CD4-positive, alpha-beta T cell (primary cell): ENCODE measurements at regions not wholly inside any gene's neighbourhood (a gene's known extent, or its start where the extent isn't known, plus 50 kb on each side); places are given as distances from the start of the nearest gene placed in this dataset.

Experiments used
- ATAC-seq: fragments of 200-7000 bp; cut with Tn5 transposase; one replicate; pipeline ENCODE4 v1.10.0; 2022; ENCODE audit warnings: mild to moderate bottlenecking; ENCODE audit not compliant: poor library complexity
- CTCF ChIA-PET: fragments of 350-600 bp; sonication (Branson Sonifier 250); formaldehyde crosslinking; loops from one replicate; lab custom pipeline; 2021; ENCODE audit warnings: antibody characterized with exemption, inconsistent platforms; lab: Charles Lee
- POLR2A ChIA-PET: fragments of 350-600 bp; sonication (Branson Sonifier 250); formaldehyde crosslinking; loops from one replicate; lab custom pipeline; 2021; ENCODE audit warnings: antibody characterized with exemption, inconsistent platforms; lab: Charles Lee
- DNase-seq, 14 experiments: peaks; one replicate each; pipeline ENCODE4 v3.0.0-alpha.2; 2013 to 2020; ENCODE audit warnings: mixed read lengths in 2 of 14
- H3K27ac ChIP-seq, 2 donors: one replicate each; pipeline versions ENCODE4 v1.5.1 to v1.7.0; 2013; ENCODE audit warnings: low read length in 2 of 2, low read depth in 1 of 2, mild to moderate bottlenecking in 1 of 2
- H3K27me3 ChIP-seq, 2 experiments: 1 replicate in 1 of 2; 2 replicates in 1 of 2; pipeline versions ENCODE4 v1.6.1 to v1.7.0; 2013; ENCODE audit warnings: low read length in 2 of 2, control low read depth in 1 of 2, mild to moderate bottlenecking in 1 of 2, moderate library complexity in 1 of 2; ENCODE audit not compliant: insufficient read depth in 2 of 2, control insufficient read depth in 1 of 2
- H3K36me3 ChIP-seq: one replicate; pipeline ENCODE4 v1.6.1; 2013; ENCODE audit warnings: low read length, control low read depth; ENCODE audit not compliant: insufficient read depth
- H3K4me1 ChIP-seq: one replicate; pipeline ENCODE4 v1.6.1; 2013; ENCODE audit warnings: low read length, control low read depth; ENCODE audit not compliant: insufficient read depth
- H3K4me3 ChIP-seq: one replicate; pipeline ENCODE4 v1.5.1; 2013; ENCODE audit warnings: mild to moderate bottlenecking, low read length, moderate library complexity
- H3K9me3 ChIP-seq, 2 experiments: 1 replicate in 1 of 2; 2 replicates in 1 of 2; pipeline versions ENCODE4 v1.6.1 to v1.7.0; 2013; ENCODE audit warnings: low read length in 2 of 2, mild to moderate bottlenecking in 2 of 2, control low read depth in 1 of 2, moderate library complexity in 1 of 2; ENCODE audit not compliant: control insufficient read depth in 1 of 2, insufficient read depth in 1 of 2
- H3K27ac Mint-ChIP-seq: one replicate; pipeline ENCODE4 v1.8.0; 2020; ENCODE audit warnings: mixed read lengths
- H3K27me3 Mint-ChIP-seq: one replicate; pipeline ENCODE4 v1.8.0; 2021; ENCODE audit warnings: mixed read lengths
- H3K36me3 Mint-ChIP-seq: one replicate; pipeline ENCODE4 v1.8.0; 2021; ENCODE audit warnings: low read depth, mixed read lengths
- H3K4me1 Mint-ChIP-seq: one replicate; pipeline ENCODE4 v1.8.0; 2021; ENCODE audit warnings: low read depth, mixed read lengths
- H3K4me3 Mint-ChIP-seq: one replicate; pipeline ENCODE4 v1.8.0; 2020; ENCODE audit warnings: mild to moderate bottlenecking, mixed read lengths
- H3K9me3 Mint-ChIP-seq: one replicate; pipeline ENCODE4 v1.8.0; 2020; ENCODE audit warnings: mixed read lengths
- CTCF ChIP-seq: fragments of 200-600 bp; IDR thresholded peaks from one replicate; pipeline ENCODE4 v1.8.0; 2022; ENCODE audit warnings: antibody characterized with exemption, mild to moderate bottlenecking
- intact Hi-C, 2 experiments: fragments of 100-400 bp; cut with DNase I in 1 of 2; cut with micrococcal nuclease in 1 of 2; formaldehyde crosslinking; loops; one replicate each; pipeline versions ENCODE4 v1.15.1 to v1.9.0; 2023 to 2025; cut with DNase I, micrococcal nuclease

- Mint-ChIP-seq H3K4me3 (no peak overlapping the region), H3K27me3 (no peaks in the 10 kb centered on the region), H3K36me3 (no peaks in the 10 kb centered on the region), H3K27ac (no peak overlapping the region), H3K9me3 (no peaks in the 10 kb centered on the region), H3K4me1 (no peaks in the 10 kb centered on the region)
- Histone ChIP-seq H3K27me3 (no peaks in the 10 kb centered on the region), H3K9me3 (no peaks in the 10 kb centered on the region), H3K27ac (no peak overlapping the region), H3K4me3 (no peak overlapping the region), H3K4me1 (no peaks in the 10 kb centered on the region), H3K36me3 (no peaks in the 10 kb centered on the region)
- ChIA-PET POLR2A (no interaction called here), CTCF (interaction anchor here (0.6 kb wide), 1 partner anchor 295 kb away, joined by 3 read pairs; no protein-coding TSS in a partner anchor)
- ATAC-seq (no peak), DNase-seq (no peak)
- intact Hi-C loops, result no loop called here
- no peak for TF ChIP-seq CTCF
Measured at GRCh38 chr3:139287557-139287956, 56.3 kb upstream of the MRPS22 start.

- Histone ChIP-seq H3K36me3 (no peaks in the 10 kb centered on the region), H3K4me1 (no peaks in the 10 kb centered on the region), H3K27me3 (no peaks in the 10 kb centered on the region), H3K9me3 (no peaks in the 10 kb centered on the region), H3K27ac (no peak overlapping the region), H3K4me3 (no peak overlapping the region)
- no peak overlapping the region for H3K27ac Mint-ChIP-seq
- ChIA-PET CTCF (interaction anchor here (0.6 kb wide), 1 partner anchor 294 kb away, joined by 3 read pairs; no protein-coding TSS in a partner anchor), POLR2A (no interaction called here)
- no peaks in the 10 kb centered on the region for H3K4me1 Mint-ChIP-seq
- no peaks in the 10 kb centered on the region for H3K27me3 Mint-ChIP-seq
- DNase-seq (no peak), ATAC-seq (no peak)
- no peaks in the 10 kb centered on the region for H3K9me3 Mint-ChIP-seq
- intact Hi-C loops, result no loop called here
- no peak overlapping the region for H3K4me3 Mint-ChIP-seq
- H3K36me3 Mint-ChIP-seq, result no peaks in the 10 kb centered on the region
- TF ChIP-seq CTCF, result no peak
Measured at GRCh38 chr3:139288266-139288821, 55.5 kb upstream of the MRPS22 start.

GRCh38 chr3:139289860-139290524, 53.8 kb upstream of the MRPS22 start:
- CTCF ChIA-PET, result no interaction called here
- POLR2A ChIA-PET, result no interaction called here
- no peaks in the 10 kb centered on the region for H3K4me1 Mint-ChIP-seq

More at GRCh38 chr3:139289860-139290524, 53.8 kb upstream of the MRPS22 start:
- H3K9me3 ChIP-seq, result no peaks in the 10 kb centered on the region
- H3K27ac ChIP-seq, result no peak overlapping the region
- no peak for TF ChIP-seq CTCF
- no peak for ATAC-seq
- H3K9me3 Mint-ChIP-seq, result no peaks in the 10 kb centered on the region
- no peak overlapping the region for H3K27ac Mint-ChIP-seq
- H3K27me3 ChIP-seq, result no peaks in the 10 kb centered on the region
- H3K27me3 Mint-ChIP-seq, result no peaks in the 10 kb centered on the region
- H3K36me3 ChIP-seq, result no peaks in the 10 kb centered on the region
- no peak for DNase-seq
- H3K36me3 Mint-ChIP-seq, result no peaks in the 10 kb centered on the region
- H3K4me3 Mint-ChIP-seq, result no peak overlapping the region
- H3K4me1 ChIP-seq, result no peaks in the 10 kb centered on the region
- intact Hi-C loops, result no loop called here
- H3K4me3 ChIP-seq, result no peak overlapping the region
